CD4-positive, alpha-beta T cell treated with Interleukin-4 for 4 hours (primary cell): ENCODE measurements at regions not wholly inside any gene's neighbourhood (a gene's known extent, or its start where the extent isn't known, plus 50 kb on each side); places are given as distances from the start of the nearest gene placed in this dataset.
"Not testable (repeated sequence)": the region's sequence is repeated elsewhere in the genome, so short reads cannot be mapped to it uniquely, and the experiment has no call there.

Source experiments
- DNase-seq: peaks from one replicate; pipeline ENCODE4 v3.0.0-alpha.2; 2020

DNA sequence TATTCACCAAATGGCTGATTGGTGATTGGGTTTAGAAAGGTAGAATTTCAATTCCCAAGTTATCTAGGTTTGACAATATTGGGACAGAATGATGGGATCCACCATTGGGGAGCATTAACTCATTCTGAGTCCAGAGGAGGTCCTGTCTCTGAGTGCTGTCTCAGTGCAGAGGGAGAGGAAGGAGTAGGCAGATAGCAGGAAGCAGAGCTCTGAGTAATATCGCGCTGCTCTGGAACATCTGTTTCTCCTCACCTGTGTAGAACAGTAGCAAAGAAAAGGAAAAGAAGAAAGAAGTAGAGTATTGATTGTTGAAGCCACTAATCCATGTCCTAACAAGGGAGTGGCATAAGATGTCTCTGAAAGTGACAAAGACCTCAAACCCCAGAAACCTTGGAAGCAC, 1657.8 kb downstream of the MRPL39 start:
- DNase-seq = no peak

DNA sequence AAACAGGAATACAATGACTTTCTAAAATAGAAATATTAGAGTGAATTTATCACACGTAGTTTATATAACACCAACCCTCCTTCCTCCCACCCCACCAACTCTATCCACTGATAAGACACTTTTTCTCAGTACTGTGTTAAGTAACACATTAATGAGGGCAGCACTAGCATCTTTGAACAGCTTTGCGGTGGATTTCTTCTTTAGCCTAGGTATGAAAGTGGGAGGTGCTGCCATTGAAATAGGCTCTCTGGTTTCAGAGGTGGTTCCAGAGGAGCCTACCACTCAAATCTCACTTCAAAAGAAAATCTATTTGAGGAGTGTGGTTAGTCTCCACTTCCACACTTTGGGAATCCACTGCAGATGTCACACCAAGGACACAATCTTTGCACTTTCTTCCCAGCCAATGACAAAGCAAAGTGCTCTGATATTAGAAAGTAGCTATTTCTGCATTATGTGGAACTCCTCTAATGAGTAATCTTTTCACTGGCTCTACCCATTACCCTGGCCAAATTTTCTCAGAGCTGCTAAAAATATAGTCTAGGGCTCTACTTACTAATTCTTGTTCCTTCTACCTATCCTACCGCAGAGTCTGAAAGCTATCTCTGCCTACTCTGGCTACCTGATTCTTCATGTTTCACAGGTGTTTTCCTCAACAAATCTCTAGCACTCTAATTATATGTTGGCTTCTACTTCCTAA, 1667.8 kb downstream of the MRPL39 start:
- no peak for DNase-seq

DNA sequence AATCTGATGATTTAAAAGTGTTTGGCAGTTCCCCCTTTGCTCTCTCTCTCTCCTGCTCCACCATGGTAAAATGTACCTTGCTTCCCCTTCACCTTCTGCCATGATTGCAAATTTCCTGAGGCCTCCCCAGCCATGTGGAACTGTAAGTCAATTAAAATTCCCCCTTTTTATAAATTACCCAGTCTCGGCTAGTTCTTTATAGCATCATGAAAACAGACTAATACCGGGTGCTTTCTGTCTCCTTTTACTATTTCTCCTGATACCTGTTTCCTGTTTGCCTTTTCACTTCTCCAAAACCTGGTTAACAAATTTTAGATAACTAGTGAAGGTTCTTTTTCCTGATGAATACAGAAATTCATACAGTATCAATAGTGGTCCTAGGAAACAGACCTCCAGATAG, 1670.3 kb downstream of the MRPL39 start:
- no peak for DNase-seq

DNA sequence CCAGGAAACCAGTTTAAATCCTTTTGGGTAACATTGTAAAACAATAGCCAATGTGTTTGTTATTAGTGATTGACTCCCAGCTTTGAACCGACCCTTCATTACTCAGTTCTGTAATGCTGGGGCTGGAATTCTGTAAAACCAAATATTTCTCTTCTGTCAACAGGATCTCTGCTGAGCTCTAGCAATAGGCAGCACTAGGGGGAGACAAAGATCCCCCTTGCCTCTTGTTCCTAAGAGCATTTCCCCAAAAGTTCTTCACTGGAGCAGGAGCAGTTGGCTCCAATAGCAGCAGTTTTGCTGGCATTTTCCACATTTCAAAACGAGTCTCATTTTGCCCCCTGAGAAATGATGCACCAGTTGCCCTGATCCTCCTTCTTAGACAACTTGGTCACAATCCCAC, 1671.1 kb downstream of the MRPL39 start:
- no peak for DNase-seq

DNA sequence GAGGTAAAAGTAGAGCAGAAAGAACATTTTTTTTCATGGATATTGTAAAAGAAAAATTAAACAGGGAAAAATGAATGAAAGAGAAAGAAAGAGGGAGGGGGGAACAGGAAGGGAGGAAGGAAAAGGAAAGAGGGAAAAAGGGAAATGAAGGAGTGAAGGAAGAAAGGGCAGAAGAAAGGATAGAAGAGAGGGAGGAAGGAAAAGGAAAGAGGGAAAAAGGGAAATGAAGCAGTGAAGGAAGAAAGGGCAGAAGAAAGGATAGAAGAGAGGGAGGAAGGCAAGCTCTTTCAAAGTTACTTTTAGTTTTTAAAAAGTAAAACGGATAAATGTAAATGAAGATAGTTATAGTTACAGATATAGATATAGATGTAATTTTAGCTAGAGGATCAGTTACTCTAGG, 1676.7 kb downstream of the MRPL39 start:
- no peak for DNase-seq

DNA sequence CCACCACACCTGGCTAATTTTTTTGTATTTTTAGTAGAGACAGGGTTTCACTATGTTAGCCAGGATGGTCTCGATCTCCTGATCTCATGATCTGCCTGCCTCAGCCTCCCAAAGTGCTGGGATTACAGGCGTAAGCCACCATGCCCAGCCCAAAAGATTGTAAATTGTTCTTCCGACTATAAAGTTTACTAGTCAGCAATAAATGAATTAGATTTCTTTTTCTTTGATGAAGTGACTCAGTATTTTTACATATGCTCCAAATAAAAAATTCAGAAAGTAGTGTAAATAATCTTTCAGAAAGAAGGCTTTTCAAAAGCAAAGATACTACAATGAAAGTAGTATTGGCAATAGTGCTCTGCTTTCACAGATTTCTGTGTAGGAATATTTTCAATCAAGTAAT, 1680.9 kb downstream of the MRPL39 start:
- not testable (repeated sequence) for DNase-seq

DNA sequence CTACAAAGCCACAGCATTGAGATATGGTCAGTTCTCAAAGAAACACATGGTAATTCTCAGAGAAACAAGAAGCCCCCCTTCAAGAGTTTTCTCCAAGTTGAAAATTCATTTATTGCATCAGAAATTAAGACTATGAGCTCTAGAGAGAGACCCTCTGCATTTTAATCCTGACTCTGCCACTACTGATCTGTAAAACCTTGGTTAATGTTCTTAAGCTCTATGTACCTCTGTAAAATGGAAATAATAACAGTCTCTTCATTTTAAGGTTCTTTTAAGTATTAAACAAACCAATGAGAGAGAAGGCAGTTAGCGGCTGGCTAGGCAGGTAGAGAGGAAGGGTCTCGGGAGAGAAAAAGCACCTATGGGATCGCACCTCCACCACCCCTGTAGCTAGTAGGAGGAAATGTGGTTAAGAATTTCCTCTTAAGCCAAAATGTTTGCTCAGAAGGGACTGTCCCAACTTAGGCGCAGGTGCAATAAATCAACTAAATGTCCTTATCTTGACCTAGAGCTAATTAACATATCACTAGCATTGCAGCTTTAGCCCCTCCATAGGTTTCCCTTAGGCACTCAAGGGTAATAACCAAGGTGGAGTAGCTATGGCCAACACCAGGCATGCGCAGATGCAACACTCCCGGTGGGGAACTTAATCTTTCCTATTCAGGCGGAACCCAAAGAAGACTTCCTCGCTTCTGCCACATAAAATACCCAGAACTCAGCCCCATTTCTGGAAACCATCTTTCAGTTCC, 1685.4 kb downstream of the MRPL39 start:
- no peak for DNase-seq

DNA sequence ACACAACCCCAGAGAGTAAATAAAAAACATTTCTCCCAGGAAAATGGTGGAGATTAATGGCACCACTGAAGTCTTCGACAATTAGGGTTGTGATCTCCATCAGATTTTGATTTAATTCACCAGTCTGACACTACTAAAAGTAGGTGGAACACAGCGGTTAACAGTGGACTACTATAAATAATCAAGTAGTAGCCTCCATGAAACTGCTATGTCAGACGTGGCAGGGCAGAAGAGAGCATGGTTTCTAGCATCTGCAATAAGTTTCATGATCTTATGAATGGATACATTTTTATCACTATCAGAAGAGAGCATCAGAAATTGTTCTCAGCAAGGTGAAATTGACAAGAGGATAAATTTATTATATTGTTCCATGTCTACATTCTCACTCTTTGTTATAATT, 1706.6 kb downstream of the MRPL39 start:
- no peak for DNase-seq

DNA sequence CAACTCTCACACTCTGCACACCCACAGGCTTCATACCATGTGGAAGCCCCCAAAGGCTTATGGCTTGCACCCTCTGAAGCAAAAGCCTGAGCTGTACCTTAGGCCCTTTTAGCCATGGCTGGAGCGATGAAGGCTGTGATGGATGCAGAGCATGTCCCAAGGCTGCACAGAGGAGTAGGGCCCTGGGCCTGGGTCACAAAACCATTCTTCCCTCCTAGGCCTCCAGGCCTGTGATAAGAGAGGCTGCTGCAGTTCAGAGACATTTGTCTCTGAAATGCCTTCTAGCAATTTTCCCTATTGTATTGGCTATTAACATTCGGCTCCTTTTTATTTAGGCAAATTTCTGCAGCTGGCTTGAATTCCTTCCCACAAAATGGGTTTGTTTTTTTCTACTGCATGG, 1707.7 kb downstream of the MRPL39 start:
- DNase-seq = no peak

DNA sequence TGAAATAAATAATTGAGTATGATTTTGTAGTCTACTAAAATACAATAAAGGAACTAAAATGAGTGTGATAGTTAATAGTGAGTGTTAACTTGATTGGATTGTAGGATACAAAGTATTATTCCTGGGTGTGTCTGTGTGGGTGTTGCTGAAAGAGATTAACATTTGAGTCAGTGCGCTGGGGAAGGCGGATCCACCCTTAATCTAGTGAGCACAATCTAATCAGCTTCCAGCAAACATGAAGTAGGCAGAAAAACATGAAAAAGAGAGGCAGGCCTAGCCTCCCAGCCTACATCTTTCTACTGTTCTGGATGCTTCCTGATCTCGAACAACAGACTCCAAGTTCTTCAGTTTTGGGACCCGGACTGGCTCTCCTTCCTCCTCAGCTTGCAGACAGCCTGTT, 1716.6 kb downstream of the MRPL39 start:
- DNase-seq = no peak

DNA sequence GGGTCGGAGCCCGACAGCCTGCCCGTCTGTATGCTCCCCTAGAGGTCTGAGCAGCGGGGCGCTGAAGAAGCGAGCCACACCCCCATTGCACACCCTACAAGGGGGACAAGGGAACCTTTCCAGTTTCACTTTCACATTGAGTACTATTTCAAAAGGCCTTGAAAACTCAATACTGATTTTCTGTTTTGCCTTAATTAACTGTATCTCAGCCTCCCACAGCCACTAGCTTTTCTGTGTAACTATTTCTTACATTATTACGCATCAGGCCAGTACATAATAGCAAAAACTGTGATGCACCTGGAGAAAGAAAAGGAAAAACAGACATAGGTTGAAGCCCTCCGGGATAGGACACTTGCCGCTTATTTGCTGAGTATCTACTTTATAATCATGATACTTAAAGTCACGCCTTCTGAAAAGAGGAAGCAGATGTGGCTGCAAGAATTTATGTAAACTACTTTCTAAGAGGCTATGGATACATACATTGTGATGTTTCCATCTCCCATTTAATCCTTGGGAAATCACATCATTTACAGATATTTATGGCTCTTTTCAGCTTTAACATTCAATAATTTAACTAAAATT, 1719.5 kb downstream of the MRPL39 start:
- DNase-seq = peak; percentile 49

DNA sequence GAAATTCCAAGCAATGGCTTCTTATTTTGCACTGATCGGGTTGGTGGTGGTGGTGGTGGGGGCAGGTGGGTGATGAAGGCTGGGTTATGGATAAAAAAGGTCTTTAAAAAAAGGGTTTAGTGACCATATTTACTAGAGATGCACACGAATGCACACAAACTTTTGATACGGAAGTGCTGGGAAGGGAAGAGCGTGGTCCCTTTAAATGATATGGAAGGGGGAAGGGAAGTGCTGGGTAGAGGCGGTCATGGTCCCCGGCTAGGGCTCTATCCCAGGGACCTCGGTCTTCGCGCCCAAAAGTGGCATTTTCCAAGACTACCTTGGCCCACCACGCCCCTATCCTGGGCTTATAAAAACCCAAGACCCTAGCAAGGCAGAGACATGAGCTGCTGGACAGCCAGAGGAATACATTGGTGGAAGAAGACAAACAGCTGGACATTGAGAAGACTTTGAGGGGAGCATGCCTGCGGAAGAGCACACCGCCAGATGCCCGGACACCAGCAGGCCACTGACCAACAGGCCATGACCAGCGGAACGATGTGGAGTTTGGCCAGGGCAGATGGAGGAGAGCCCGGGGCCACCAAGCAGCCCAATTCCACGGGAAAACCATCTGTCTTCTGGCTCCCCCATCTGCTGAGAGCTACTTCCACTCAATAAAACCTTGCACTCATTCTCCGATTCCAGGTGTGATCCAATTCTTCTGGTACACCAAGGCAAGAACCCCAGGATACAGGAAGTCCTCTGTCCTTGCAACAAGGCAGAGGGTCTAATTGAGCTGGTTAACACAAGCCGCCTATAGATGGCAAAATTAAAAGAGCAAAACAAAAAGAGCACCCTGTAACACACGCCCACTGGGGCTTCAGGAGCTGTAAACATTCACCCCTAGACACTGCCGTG, 1720.2 kb downstream of the MRPL39 start:
- DNase-seq = no peak

DNA sequence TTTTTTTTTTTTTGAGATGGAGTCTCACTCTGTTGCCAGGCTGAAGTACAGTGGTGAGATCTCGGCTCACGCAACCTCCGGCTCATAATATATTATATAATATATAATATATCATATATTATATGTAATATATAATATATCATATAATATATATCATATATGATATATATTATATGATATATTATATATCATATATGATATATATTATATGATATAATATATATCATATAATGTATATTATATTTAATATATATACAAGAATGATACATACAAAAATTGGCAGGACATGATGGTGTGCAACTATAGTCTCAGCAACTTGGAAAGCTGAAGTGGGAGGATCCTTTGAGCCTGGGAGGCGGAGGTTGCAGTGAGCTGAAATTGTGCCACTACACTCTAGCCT, 1725.5 kb downstream of the MRPL39 start:
- no peak for DNase-seq

DNA sequence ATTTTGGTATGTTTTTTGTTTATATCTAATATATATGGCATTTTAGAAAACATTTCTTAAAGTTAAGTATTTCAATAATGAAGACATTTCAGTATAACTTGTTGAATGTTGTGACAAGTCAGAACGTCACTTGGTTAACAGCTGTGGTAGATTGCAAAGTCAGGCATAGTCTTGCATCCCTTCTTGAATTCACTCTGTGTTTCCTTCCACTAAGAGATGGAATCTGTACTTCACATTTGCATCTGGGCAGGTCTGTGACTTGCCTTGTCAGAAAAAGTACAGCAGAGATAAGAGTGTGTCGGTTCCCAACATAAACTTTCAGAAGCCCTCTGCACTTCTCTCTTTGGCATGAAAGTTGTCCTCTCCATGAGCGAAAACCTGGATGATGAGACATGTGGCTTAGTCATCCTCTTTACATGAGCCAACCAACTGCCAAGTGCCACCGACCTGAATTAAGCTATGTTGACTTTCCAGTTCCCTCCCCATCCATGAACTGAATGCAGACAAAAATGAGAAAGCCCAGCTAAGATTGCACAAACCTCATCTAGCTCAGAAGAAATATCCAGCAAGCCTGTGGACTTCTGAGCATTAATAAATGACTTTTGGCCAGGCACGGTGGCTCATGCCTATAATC, 1730.2 kb downstream of the MRPL39 start:
- DNase-seq = no peak

DNA sequence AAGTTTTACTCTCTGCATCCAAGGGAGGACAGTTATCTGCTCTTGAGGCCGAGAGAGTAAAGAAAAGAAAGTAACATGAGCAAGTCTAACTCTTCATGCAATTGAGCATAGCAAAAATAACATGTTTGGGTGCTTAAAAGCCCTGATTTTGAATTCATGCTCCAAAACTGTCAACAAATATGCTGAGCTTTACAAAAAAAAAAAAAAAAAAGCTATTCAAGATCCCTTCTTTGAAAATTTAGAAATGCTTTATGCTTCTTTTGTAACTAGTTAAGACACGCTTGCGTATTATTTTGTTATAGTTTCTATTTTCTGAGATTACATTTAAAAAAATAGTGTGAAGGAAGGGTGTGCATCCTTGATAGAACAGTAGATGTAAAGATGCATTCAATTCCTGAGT, 1733.0 kb downstream of the MRPL39 start:
- no peak for DNase-seq

DNA sequence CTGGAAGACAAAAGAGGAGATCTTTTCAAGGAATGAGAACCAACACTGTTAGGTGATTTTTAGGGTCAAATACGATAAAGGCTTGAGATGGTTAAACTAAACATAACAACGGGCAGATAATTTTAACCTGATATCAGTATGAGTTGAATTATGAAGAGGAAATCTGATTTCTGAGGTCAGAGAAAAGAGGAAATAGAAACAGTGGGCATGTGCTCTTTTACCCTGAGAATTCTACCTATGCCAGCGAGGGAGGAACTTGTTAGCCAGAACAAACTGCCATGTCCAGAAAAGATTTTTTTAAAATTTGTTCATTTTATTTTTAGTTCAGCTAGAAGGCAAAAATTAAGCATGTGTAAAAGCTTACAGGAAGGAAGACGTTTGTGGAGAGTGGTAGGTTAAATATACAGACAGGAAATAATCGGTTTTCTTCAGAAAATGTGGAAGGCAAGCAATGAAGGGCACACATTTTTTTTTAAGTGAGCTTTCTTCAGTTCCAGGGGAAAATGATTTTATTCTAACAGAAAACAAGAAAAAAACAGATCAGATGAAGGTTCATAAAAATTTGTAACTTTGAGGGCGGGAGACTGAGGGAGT, 1745.3 kb downstream of the MRPL39 start:
- DNase-seq = no peak

DNA sequence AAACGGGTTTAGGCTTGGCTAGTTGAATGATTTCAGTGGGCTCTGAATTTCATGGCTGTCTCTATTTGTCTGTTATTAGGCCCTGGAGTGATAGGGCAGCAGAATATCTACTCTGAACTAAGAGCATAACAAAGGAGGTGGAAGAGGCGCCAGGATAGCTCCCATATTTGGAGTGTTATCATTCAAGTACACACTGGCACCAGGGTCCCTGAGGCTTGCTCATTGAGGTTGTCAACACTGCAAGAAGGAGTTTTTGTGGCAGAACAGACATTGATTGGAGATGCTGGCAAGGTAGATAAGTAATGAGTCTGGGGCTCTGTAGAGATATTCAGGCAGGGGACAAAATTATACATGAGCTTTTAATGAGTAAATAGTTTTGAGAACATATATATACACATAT, 1748.4 kb downstream of the MRPL39 start:
- DNase-seq = no peak

DNA sequence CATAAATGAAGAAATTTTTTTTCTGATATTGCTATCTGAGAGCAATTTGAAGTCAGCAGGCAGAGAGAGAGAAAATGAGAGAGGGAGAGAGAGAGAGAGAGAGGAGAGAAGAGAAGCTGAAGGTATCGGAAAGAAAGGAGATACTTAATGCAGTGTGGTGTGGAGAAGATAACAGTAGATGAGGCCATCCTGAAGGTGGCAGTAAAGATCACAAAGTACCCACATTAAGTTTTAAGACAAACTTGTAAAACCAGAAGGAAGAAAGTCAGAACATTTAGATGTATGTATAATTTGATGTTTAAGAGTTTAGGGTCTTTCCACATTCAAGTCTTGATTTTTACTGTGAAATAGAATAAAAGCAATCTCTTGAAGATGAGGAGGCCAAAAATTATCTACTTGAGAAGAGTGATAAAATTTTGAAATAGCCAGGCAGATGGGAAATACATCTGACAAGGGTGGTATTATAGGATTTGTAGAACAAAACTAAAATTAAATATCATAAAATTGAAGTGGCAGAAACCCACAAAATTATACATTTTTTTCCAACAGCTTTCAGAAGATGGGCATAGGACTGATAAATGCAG, 1753.4 kb downstream of the MRPL39 start:
- peak; percentile 22 for DNase-seq

DNA sequence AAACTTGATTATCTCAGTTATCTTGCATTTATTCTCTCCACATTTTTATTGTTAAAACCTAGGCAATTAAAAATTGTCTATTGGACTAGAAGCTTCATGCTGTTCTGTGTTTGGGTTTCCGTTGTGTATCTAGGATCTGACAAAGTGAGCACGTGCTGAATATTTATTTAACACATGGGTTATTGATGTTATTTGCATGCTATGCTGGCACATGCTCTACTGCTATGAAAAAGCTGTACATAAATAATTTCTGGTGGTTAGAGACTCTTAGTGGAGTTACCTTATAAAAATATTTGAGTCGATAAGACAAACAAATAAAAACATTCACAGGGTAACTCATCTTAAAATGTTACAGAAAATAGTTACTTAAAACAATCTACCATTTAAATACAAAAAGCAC, 1769.7 kb downstream of the MRPL39 start:
- DNase-seq = no peak

DNA sequence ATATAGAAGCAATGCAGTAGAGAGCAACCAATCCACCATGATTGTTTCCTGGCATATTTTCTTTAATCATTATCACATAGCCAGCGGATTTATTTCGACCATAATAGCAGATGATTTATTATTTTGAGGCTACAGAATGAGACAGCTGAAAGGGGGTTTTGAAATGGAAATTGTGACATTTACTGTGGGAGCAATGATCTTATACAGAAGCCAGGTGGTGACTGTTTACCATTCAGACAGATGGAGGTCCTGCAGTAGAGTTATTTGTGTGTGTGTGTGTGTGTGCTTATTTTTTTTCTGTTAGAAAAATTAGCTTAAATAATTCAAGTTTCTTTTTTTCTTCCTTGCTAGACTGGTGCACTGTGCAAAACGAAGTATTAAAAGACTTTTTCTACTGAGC, 1784.5 kb downstream of the MRPL39 start:
- no peak for DNase-seq

DNA sequence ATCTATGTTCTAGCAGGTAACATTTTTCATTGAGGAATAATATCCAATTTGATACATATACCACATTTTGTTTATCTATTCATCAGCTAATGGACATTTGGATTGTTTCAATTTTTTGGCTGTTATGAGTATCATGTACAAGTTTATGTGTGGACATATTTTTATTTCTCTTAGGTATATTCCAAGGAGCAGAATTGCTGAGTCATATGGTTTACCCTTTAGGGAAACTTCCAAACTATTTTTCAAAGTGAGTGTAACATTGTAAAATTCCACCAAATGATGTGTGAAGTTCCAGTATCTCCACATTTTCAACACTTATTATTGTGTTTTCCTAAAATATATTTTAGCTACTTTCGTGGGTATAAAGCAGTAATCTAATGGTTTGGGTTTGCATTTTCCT, 1789.9 kb downstream of the MRPL39 start:
- no peak for DNase-seq

DNA sequence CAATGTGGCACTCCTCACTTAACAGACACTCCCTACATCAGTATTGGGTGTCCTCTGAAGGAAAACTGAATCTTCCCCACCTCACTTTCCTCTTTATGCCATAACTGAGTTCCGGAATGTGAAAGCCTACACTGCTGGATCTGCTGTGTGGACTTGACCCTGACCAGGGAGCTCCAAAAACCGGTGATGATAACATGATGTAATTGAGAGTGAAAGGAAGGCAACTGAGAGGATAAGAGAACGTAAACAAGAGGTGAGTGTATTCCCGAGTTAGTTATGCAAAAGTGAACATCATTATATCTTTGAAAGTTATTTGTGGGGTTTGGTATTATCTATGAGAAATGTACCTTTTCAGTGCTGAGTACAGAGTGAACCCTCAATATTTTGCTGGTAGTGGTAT, 1794.8 kb downstream of the MRPL39 start:
- DNase-seq = no peak
